Naive B cell (primary cell): ENCODE measurements at regions not wholly inside any gene's neighbourhood (a gene's known extent, or its start where the extent isn't known, plus 50 kb on each side); places are given as distances from the start of the nearest gene placed in this dataset.
A peak's percentile ranks its signal among the peaks of the same experiment; 100 is the strongest.
"Not testable (repeated sequence)": the region's sequence is repeated elsewhere in the genome, so short reads cannot be mapped to it uniquely, and the experiment has no call there.

Source experiments
- ATAC-seq, 2 donors: fragments of 150-1000 bp; cut with Tn5 transposase; 2 replicates each; pipeline ENCODE4 v1.10.0; 2021; ENCODE audit warnings: low read depth in 2 of 2, mild to moderate bottlenecking in 2 of 2, moderate library complexity in 2 of 2
- DNase-seq: peaks from one replicate; pipeline ENCODE4 v3.0.0; 2022
- H3K27ac Mint-ChIP-seq, 6 donors: one replicate each; pipeline ENCODE4 v1.8.0; 2020 to 2022; ENCODE audit warnings: mild to moderate bottlenecking in 6 of 6, mixed read lengths in 6 of 6, moderate library complexity in 5 of 6, inconsistent platforms in 2 of 6
- H3K27me3 Mint-ChIP-seq, 3 donors: one replicate each; pipeline ENCODE4 v1.8.0; 2021 to 2022; ENCODE audit warnings: mixed read lengths in 3 of 3, mild to moderate bottlenecking in 1 of 3
- H3K36me3 Mint-ChIP-seq, 2 donors: one replicate each; pipeline ENCODE4 v1.8.0; 2020 to 2022; ENCODE audit warnings: mixed read lengths in 2 of 2, inconsistent platforms in 1 of 2, mild to moderate bottlenecking in 1 of 2
- H3K4me1 Mint-ChIP-seq, 3 donors: one replicate each; pipeline ENCODE4 v1.8.0; 2020 to 2022; ENCODE audit warnings: mixed read lengths in 3 of 3, inconsistent platforms in 1 of 3, mild to moderate bottlenecking in 1 of 3, moderate library complexity in 1 of 3
- H3K4me3 Mint-ChIP-seq, 8 donors: one replicate each; pipeline ENCODE4 v1.8.0; 2020 to 2022; ENCODE audit warnings: mild to moderate bottlenecking in 8 of 8, mixed read lengths in 8 of 8, moderate library complexity in 8 of 8, inconsistent platforms in 2 of 8
- H3K9me3 Mint-ChIP-seq, 7 donors: one replicate each; pipeline ENCODE4 v1.8.0; 2020 to 2022; ENCODE audit warnings: mixed read lengths in 7 of 7, mild to moderate bottlenecking in 5 of 7, inconsistent platforms in 2 of 7, moderate library complexity in 1 of 7

DNA sequence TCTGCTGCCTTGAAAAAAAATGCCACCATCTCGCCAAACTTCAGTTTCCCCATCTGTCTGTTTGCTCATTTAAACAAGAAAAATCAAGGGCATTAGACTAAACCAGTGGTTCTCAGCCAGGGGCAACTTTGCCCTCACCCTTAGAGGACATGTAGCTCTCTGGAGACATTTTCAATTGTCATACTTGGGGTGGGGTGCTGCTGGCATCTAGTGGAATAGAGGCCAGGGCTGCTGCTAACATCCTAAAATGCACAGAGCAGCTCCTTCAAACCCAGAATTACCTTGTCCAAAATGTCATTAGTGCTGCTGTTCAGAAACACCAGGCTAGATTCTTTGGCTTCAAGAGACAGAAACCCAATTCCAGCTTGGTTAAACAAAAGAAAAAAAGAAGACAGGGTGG lies 71.1 kb upstream of the FOXE1 start:
- no peak overlapping the region for H3K27ac Mint-ChIP-seq
- ATAC-seq: no peak
- H3K36me3 Mint-ChIP-seq: peaks cover 0 to 11% of the 10 kb centered on the region in 2 donors
- peaks cover 7 to 34% (median 18%) of the 10 kb centered on the region in 7 donors for H3K9me3 Mint-ChIP-seq
- H3K4me3 Mint-ChIP-seq: no peak overlapping the region
- H3K4me1 Mint-ChIP-seq: no peaks in the 10 kb centered on the region
- H3K27me3 Mint-ChIP-seq: peaks cover 15 to 38% (median 21%) of the 10 kb centered on the region in 3 donors
- DNase-seq: no peak

DNA sequence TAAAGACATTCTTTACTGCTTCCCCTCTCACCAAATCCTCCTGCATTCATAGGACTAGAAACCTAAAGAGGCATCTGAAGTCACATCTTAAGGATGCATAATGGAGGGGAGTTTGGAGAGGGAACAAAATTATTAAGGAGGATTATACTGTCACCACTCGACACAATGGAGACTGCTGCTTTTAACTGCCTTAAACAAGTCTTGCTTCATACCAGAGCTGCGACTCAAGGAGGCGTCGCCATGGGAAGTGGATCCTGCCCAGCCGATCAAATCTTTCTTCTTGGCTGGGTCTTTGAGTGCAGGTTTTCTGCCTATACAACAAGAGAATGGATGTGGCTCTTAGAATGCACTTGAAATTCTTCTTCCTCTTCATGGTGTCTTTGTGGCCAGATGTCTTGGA lies 66.7 kb upstream of the FOXE1 start:
- no peaks in the 10 kb centered on the region for H3K9me3 Mint-ChIP-seq
- no peak for DNase-seq
- H3K27ac Mint-ChIP-seq: no peak overlapping the region
- H3K27me3 Mint-ChIP-seq: peaks cover 25 to 43% (median 27%) of the 10 kb centered on the region in 3 donors
- no peaks in the 10 kb centered on the region for H3K4me1 Mint-ChIP-seq
- no peak overlapping the region for H3K4me3 Mint-ChIP-seq
- ATAC-seq: no peak
- H3K36me3 Mint-ChIP-seq: no peaks in the 10 kb centered on the region

- DNase-seq (no peak), ATAC-seq (no peak)
- Mint-ChIP-seq H3K27me3 (peaks cover 19 to 31% (median 25%) of the 10 kb centered on the region in 3 donors), H3K9me3 (no peaks in the 10 kb centered on the region), H3K4me3 (no peak overlapping the region), H3K4me1 (no peaks in the 10 kb centered on the region), H3K27ac (no peak overlapping the region), H3K36me3 (no peaks in the 10 kb centered on the region)
Observed at GRCh38 chr9:97787551-97787950, 65.5 kb upstream of the FOXE1 start.

DNA sequence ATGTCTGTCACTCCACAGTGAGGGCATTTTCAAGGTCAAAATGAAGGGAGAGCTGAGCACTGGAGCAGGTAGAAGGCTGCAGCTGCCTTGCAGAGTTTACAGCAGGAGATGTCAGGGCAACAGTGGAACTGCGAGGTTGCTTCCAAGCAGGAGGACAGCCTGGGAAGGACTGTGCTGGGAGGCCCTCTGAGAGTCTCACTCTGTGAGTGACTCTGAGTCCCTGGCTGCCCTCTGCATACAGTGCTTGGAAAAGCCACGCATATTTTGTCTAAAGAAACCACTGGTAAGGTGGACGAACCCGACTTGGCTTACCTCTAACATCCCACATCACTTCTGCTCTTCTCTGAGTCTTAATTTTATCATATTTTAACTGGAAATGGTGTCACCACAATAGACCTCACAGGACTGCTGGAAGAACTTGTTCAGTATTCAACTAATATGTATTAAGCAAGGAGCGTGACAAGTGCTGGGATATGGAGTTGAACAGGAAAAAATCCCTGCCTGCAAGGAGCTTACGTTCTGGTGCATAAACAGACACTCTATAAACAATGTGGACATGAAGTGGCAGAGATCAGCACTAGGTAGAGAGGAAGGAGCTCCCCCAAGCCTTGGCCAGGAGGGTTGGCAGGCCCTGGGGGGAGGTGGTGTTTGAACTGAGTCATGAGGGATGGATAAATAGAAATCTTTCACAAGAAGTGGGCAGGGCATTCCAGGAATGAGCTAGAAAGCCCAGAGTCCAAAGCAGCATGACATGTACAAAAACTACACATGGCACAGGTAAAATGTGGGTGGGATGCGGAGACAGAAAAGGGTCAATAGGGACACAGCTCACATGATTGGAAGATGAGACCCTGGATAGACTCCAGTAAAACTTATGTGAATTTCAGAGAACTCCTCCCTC lies 64.0 kb upstream of the FOXE1 start:
- no peak overlapping the region for H3K4me3 Mint-ChIP-seq
- ATAC-seq (no peak), DNase-seq (no peak)
- peaks cover 15 to 20% (median 19%) of the 10 kb centered on the region in 3 donors for H3K27me3 Mint-ChIP-seq
- H3K36me3 Mint-ChIP-seq: no peaks in the 10 kb centered on the region
- no peaks in the 10 kb centered on the region for H3K9me3 Mint-ChIP-seq
- H3K27ac Mint-ChIP-seq: no peak overlapping the region
- H3K4me1 Mint-ChIP-seq: no peaks in the 10 kb centered on the region

- DNase-seq (no peak), ATAC-seq (no peak)
- Mint-ChIP-seq H3K9me3 (peaks cover 0 to 2% (median 0%) of the 10 kb centered on the region in 7 donors), H3K27ac (no peak overlapping the region), H3K27me3 (peaks cover 11 to 18% (median 17%) of the 10 kb centered on the region in 3 donors), H3K4me3 (no peak overlapping the region), H3K4me1 (no peaks in the 10 kb centered on the region), H3K36me3 (no peaks in the 10 kb centered on the region)
Observed at GRCh38 chr9:97790542-97790941, 62.5 kb upstream of the FOXE1 start.

GRCh38 chr9:97791542-97791941 lies 61.5 kb upstream of the FOXE1 start:
- DNase-seq (no peak), ATAC-seq (no peak)
- peaks cover 11 to 18% (median 17%) of the 10 kb centered on the region in 3 donors for H3K27me3 Mint-ChIP-seq
- H3K4me1 Mint-ChIP-seq: no peaks in the 10 kb centered on the region
- H3K9me3 Mint-ChIP-seq: peaks cover 0 to 5% (median 0%) of the 10 kb centered on the region in 7 donors
- no peaks in the 10 kb centered on the region for H3K36me3 Mint-ChIP-seq
- H3K4me3 Mint-ChIP-seq: no peak overlapping the region
- H3K27ac Mint-ChIP-seq: no peak overlapping the region

DNA sequence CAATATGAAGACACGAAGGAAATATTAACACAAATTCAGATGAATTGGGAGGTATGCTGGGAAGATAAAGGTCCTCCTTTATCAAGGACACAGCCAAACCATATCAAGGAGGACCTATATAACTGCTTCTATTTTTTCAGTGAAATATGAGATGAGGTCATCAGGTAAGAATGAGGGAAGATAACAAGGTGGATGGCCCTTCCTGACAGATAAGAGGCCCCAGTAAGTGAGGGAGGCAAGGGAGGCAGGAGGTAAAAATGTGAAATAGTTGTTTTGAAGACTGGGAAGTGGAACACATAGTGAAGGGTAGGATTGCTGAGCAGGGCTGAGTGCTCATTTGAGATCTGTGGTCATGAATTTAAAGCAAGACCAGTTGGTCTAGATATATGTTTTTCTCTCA lies 60.0 kb upstream of the FOXE1 start:
- H3K27ac Mint-ChIP-seq: no peak overlapping the region
- H3K27me3 Mint-ChIP-seq: peaks cover 6 to 9% (median 7%) of the 10 kb centered on the region in 3 donors
- no peak for ATAC-seq

DNA sequence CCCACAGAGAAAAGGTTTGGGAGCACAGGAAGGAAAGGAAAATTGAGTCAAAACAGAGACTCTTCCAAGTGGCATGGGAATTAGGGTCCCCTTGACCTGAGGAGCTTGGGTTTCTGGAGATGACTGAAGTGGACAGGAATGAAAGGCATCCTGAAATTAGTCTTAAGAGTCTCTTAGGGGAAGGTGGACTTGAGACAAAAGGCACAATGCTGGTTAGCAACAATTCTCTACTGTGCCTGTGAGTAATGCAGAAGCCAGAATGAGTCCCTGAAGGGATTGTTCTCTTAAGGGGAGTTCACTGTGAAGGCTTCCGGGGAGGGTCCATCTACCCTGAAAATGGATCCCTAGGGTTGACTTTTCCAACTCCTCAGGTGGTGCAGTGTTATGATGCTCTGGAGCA lies 58.4 kb upstream of the FOXE1 start:
- H3K4me1 Mint-ChIP-seq: no peaks in the 10 kb centered on the region
- peaks cover 0 to 5% (median 0%) of the 10 kb centered on the region in 7 donors for H3K9me3 Mint-ChIP-seq
- no peak overlapping the region for H3K4me3 Mint-ChIP-seq
- DNase-seq: no peak
- no peaks in the 10 kb centered on the region for H3K36me3 Mint-ChIP-seq
- H3K27ac Mint-ChIP-seq: no peak overlapping the region
- ATAC-seq: no peak
- H3K27me3 Mint-ChIP-seq: peaks cover 0 to 4% (median under 1%) of the 10 kb centered on the region in 3 donors

More for the DNA sequence above, 60.0 kb upstream of the FOXE1 start:
- H3K36me3 Mint-ChIP-seq: no peaks in the 10 kb centered on the region
- no peaks in the 10 kb centered on the region for H3K4me1 Mint-ChIP-seq
- H3K4me3 Mint-ChIP-seq: no peak overlapping the region
- peaks cover 0 to 5% (median 0%) of the 10 kb centered on the region in 7 donors for H3K9me3 Mint-ChIP-seq
- DNase-seq: no peak

GRCh38 chr9:97796176-97796575 lies 56.9 kb upstream of the FOXE1 start:
- H3K9me3 Mint-ChIP-seq, H3K4me3 Mint-ChIP-seq, H3K36me3 Mint-ChIP-seq, H3K4me1 Mint-ChIP-seq, H3K27ac Mint-ChIP-seq, DNase-seq, ATAC-seq: not testable (repeated sequence)
- peaks cover 7 to 13% (median 7%) of the 10 kb centered on the region in 3 donors for H3K27me3 Mint-ChIP-seq

DNA sequence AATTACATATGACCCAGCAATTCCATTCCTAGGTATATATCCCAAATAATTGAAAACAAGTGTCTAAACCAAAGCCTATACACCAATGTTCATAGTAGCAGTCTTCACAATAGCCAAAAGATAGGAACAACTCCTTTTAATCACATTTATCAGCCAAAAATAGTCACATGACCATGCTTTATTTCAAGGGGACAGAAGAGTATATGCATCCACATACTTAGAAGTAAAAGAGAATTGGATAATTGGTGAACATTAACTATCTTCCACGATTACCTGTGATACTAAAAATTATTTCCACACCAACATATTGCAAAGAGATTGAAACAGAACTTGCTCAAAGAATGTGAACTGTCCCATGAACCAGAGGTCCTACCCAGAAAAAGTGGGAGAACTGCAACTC lies 51.8 kb upstream of the FOXE1 start:
- Mint-ChIP-seq H3K27ac (peak overlapping the region in 1 of 6 donors; percentile 4), H3K4me3 (no peak overlapping the region), H3K9me3 (peaks cover 0 to 18% (median 0%) of the 10 kb centered on the region in 7 donors), H3K4me1 (peaks cover 9 to 14% (median 13%) of the 10 kb centered on the region in 3 donors), H3K36me3 (no peaks in the 10 kb centered on the region), H3K27me3 (peaks cover 30 to 55% (median 50%) of the 10 kb centered on the region in 3 donors)
- ATAC-seq: no peak
- DNase-seq: no peak

- peaks cover 9 to 14% (median 13%) of the 10 kb centered on the region in 3 donors for H3K4me1 Mint-ChIP-seq
- peak overlapping the region; percentile 65 to 93 (median 83) for H3K4me3 Mint-ChIP-seq
- peaks cover 0 to 18% (median 0%) of the 10 kb centered on the region in 7 donors for H3K9me3 Mint-ChIP-seq
- DNase-seq: no peak
- peaks cover 35 to 64% (median 55%) of the 10 kb centered on the region in 3 donors for H3K27me3 Mint-ChIP-seq
- peak overlapping the region in 4 of 6 donors; percentile 40 to 99 (median 92) for H3K27ac Mint-ChIP-seq
- no peaks in the 10 kb centered on the region for H3K36me3 Mint-ChIP-seq
- ATAC-seq: no peak
Observed at GRCh38 chr9:97802276-97802675, 50.8 kb upstream of the FOXE1 start.

GRCh38 chr9:97803167-97804058 lies 49.6 kb upstream of the FOXE1 start:
- peak; percentile 86 to 88 for ATAC-seq
- H3K27me3 Mint-ChIP-seq: peaks cover 43 to 70% (median 65%) of the 10 kb centered on the region in 3 donors
- H3K36me3 Mint-ChIP-seq: no peaks in the 10 kb centered on the region
- H3K4me3 Mint-ChIP-seq: peak overlapping the region; percentile 65 to 93 (median 86)
- DNase-seq: peak; percentile 46
- H3K27ac Mint-ChIP-seq: peak overlapping the region in 5 of 6 donors; percentile 28 to 92 (median 88)
- peaks cover 0 to 18% (median 0%) of the 10 kb centered on the region in 7 donors for H3K9me3 Mint-ChIP-seq
- H3K4me1 Mint-ChIP-seq: peaks cover 9 to 14% (median 13%) of the 10 kb centered on the region in 3 donors
